Spleen (tissue), 7 donors: ENCODE measurements at regions not wholly inside any gene's neighbourhood (a gene's known extent, or its start where the extent isn't known, plus 50 kb on each side); places are given as distances from the start of the nearest gene placed in this dataset.

Experiments
- CTCF ChIP-seq, 11 experiments: fragments of 200-600 bp in 7 of 11; fragments of 450-650 bp in 4 of 11; sonication (generic) in 4 of 11; IDR thresholded peaks in 8 of 11; conservative IDR thresholded peaks in 3 of 11; 1 replicate in 7 of 11; 2 replicates in 4 of 11; pipeline versions ENCODE4 v1.4.0 to v1.8.0; 2016 to 2021; ENCODE audit warnings: antibody characterized with exemption in 11 of 11, inconsistent platforms in 4 of 11, mild to moderate bottlenecking in 1 of 11
- POLR2A ChIP-seq, 3 donors: fragments of 450-650 bp; IDR thresholded peaks; one replicate each; pipeline ENCODE4 v1.5.1; 2017; ENCODE audit warnings: antibody characterized with exemption in 3 of 3, mild to moderate bottlenecking in 1 of 3
- donor health status: DM: no; HTN: no; CAD: no; lungs with moderate emphysema.
- donor health status: DM: no; HTN: no; CAD: no.
- donor health status: DM: no; HTN: no; CAD: no.

GRCh38 chr16:27722892-27723450, 173.0 kb downstream of the KATNIP start:
- TF ChIP-seq CTCF (IDR thresholded peaks at IDR 0.05 in 8 of 11, conservative IDR thresholded peaks at IDR 0.05 in 3 of 11) (no peak), POLR2A (IDR thresholded peaks at IDR 0.05) (no peak)
